Sigmoid colon (tissue), 6 donors: ENCODE measurements at regions not wholly inside any gene's neighbourhood (a gene's known extent, or its start where the extent isn't known, plus 50 kb on each side); places are given as distances from the start of the nearest gene placed in this dataset.

Experiments used
- DNase-seq: peaks from one replicate; pipeline ENCODE4 v3.0.0-alpha.2; 2019
- H3K27ac ChIP-seq, 4 donors: fragments of 200-600 bp; sonication (generic); one replicate each; pipeline ENCODE4 v1.5.1; 2016 to 2019; ENCODE audit warnings: mild to moderate bottlenecking in 1 of 4
- H3K27me3 ChIP-seq, 3 donors: fragments of 200-600 bp; sonication (generic); one replicate each; pipeline ENCODE4 v1.5.1; 2019; ENCODE audit warnings: mild to moderate bottlenecking in 1 of 3
- H3K36me3 ChIP-seq, 4 donors: fragments of 200-600 bp; sonication (generic); one replicate each; pipeline ENCODE4 v1.5.1; 2016 to 2019
- H3K4me1 ChIP-seq, 4 donors: fragments of 200-600 bp; sonication (generic); one replicate each; pipeline ENCODE4 v1.5.1; 2017 to 2019
- H3K4me3 ChIP-seq, 4 donors: fragments of 200-600 bp; sonication (generic); one replicate each; pipeline ENCODE4 v1.5.1; 2017 to 2019; ENCODE audit warnings: mild to moderate bottlenecking in 2 of 4, moderate library complexity in 1 of 4
- H3K9me3 ChIP-seq, 4 donors: fragments of 200-600 bp in 3 of 4; sonication (generic) in 3 of 4; one replicate each; pipeline versions ENCODE4 v1.5.1 to v1.6.1; 2013 to 2019
- CTCF ChIP-seq, 4 experiments: fragments of 450-650 bp in 3 of 4; fragments of 200-600 bp in 1 of 4; IDR thresholded peaks; one replicate each; pipeline ENCODE4 v1.5.1; 2016 to 2019; ENCODE audit warnings: antibody characterized with exemption in 4 of 4, mild to moderate bottlenecking in 3 of 4, moderate library complexity in 2 of 4
- EP300 ChIP-seq, 4 donors: sonication (generic); formaldehyde crosslinking; IDR thresholded peaks; one replicate each; pipeline ENCODE4 v1.6.1; 2017; ENCODE audit warnings: antibody characterized with exemption in 4 of 4
- POLR2A ChIP-seq, 2 donors: fragments of 450-650 bp; IDR thresholded peaks; one replicate each; pipeline ENCODE4 v1.6.1; 2016; ENCODE audit warnings: antibody characterized with exemption in 2 of 2, mild to moderate bottlenecking in 2 of 2, moderate library complexity in 2 of 2
- POLR2AphosphoS5 ChIP-seq, 4 donors: sonication (generic); formaldehyde crosslinking; IDR thresholded peaks; one replicate each; pipeline ENCODE4 v1.6.1; 2017; ENCODE audit warnings: antibody characterized with exemption in 4 of 4
- WGBS, 2 donors: extraction: QIAGEN DNeasy Blood & Tissue Kit; methylation state at CpG; one replicate each; pipeline ENCODE4 v1.1.7; 2013; 5-methylcytosine and 5-hydroxymethylcytosine counted together
- intact Hi-C: fragments of 100-400 bp; cut with DNase I; formaldehyde crosslinking; loops from one replicate; pipeline ENCODE4 v1.15.1; 2023
- donor health status: healthy with polysubstance abuse.
- donor health status: healthy.

GRCh38 chr10:120966657-120967045 lies 115.5 kb downstream of the WDR11 start:
- Histone ChIP-seq H3K27me3 (no peaks in the 10 kb centered on the region), H3K4me3 (no peak overlapping the region)
- intact Hi-C loops, result no loop called here

GRCh38 chr10:120969219-120969645 lies 118.1 kb downstream of the WDR11 start:
- 61 to 79% methylated on average over 5 of the region's 5 CpGs for WGBS, 2 donors
- Histone ChIP-seq H3K27me3 (no peaks in the 10 kb centered on the region), H3K9me3 (peaks cover 0 to 4% (median 0%) of the 10 kb centered on the region in 4 donors), H3K4me1 (no peaks in the 10 kb centered on the region), H3K4me3 (no peak overlapping the region), H3K36me3 (no peaks in the 10 kb centered on the region), H3K27ac (no peak overlapping the region)
- no peak for DNase-seq
- intact Hi-C loops, result no loop called here
- TF ChIP-seq EP300 (IDR thresholded peaks at IDR 0.05), result no peak
- TF ChIP-seq POLR2A (IDR thresholded peaks at IDR 0.05), result no peak
- TF ChIP-seq CTCF (IDR thresholded peaks at IDR 0.05), result no peak
- TF ChIP-seq POLR2AphosphoS5 (IDR thresholded peaks at IDR 0.05), result no peak

More at GRCh38 chr10:120966657-120967045, 115.5 kb downstream of the WDR11 start:
- WGBS, 2 donors, result 81 to 95% methylated on average over 6 of the region's 6 CpGs
- TF ChIP-seq CTCF (IDR thresholded peaks at IDR 0.05) (no peak), POLR2AphosphoS5 (IDR thresholded peaks at IDR 0.05) (no peak), EP300 (IDR thresholded peaks at IDR 0.05) (no peak), POLR2A (IDR thresholded peaks at IDR 0.05) (no peak)
- Histone ChIP-seq H3K9me3 (no peaks in the 10 kb centered on the region), H3K27ac (no peak overlapping the region), H3K4me1 (peaks cover 0 to 16% (median 16%) of the 10 kb centered on the region in 4 donors), H3K36me3 (no peaks in the 10 kb centered on the region)
- no peak for DNase-seq

- Histone ChIP-seq H3K27ac (no peak overlapping the region), H3K27me3 (no peaks in the 10 kb centered on the region), H3K9me3 (peaks cover 0 to 4% (median 0%) of the 10 kb centered on the region in 4 donors), H3K36me3 (no peaks in the 10 kb centered on the region), H3K4me3 (no peak overlapping the region), H3K4me1 (no peaks in the 10 kb centered on the region)
- intact Hi-C loops, result no loop called here
- TF ChIP-seq EP300 (IDR thresholded peaks at IDR 0.05) (no peak), POLR2AphosphoS5 (IDR thresholded peaks at IDR 0.05) (no peak), POLR2A (IDR thresholded peaks at IDR 0.05) (no peak)
- 87 to 89% methylated on average over 9 of the region's 9 CpGs for WGBS, 2 donors
- no peak for DNase-seq
These were observed 119.7 kb downstream of the WDR11 start for GRCh38 chr10:120970595-120971529.

GRCh38 chr10:120971671-120972070 lies 120.5 kb downstream of the WDR11 start:
- Histone ChIP-seq H3K4me1 (no peaks in the 10 kb centered on the region), H3K36me3 (no peaks in the 10 kb centered on the region), H3K27me3 (no peaks in the 10 kb centered on the region), H3K9me3 (peaks cover 0 to 4% (median 0%) of the 10 kb centered on the region in 4 donors), H3K27ac (no peak overlapping the region), H3K4me3 (no peak overlapping the region)
- intact Hi-C loops, result no loop called here
- TF ChIP-seq EP300 (IDR thresholded peaks at IDR 0.05) (no peak), CTCF (IDR thresholded peaks at IDR 0.05) (no peak), POLR2AphosphoS5 (IDR thresholded peaks at IDR 0.05) (no peak), POLR2A (IDR thresholded peaks at IDR 0.05) (no peak)
- WGBS, 2 donors, result 70 to 76% methylated on average over 2 of the region's 2 CpGs
- no peak for DNase-seq

GRCh38 chr10:120972259-120972658 lies 121.1 kb downstream of the WDR11 start:
- H3K27me3 ChIP-seq, result no peaks in the 10 kb centered on the region
- peaks cover 0 to 4% (median 0%) of the 10 kb centered on the region in 4 donors for H3K9me3 ChIP-seq
- H3K36me3 ChIP-seq, result no peaks in the 10 kb centered on the region
- no peak overlapping the region for H3K27ac ChIP-seq
- intact Hi-C loops, result no loop called here
- no peak for DNase-seq
- H3K4me3 ChIP-seq, result no peak overlapping the region
- 87 to 95% methylated on average over 2 of the region's 2 CpGs for WGBS, 2 donors
- H3K4me1 ChIP-seq, result no peaks in the 10 kb centered on the region
- no peak for TF ChIP-seq EP300 (IDR thresholded peaks at IDR 0.05)
- TF ChIP-seq POLR2AphosphoS5 (IDR thresholded peaks at IDR 0.05), result no peak
- TF ChIP-seq POLR2A (IDR thresholded peaks at IDR 0.05), result no peak
- TF ChIP-seq CTCF (IDR thresholded peaks at IDR 0.05), result no peak
